Endothelial cell of umbilical vein (primary cell): ENCODE measurements at regions not wholly inside any gene's neighbourhood (a gene's known extent, or its start where the extent isn't known, plus 50 kb on each side); places are given as distances from the start of the nearest gene placed in this dataset.

Source experiments
- BruUV-seq: library from RNA; stranded (reverse); fragments of 400-500 nt; replicated peaks from 2 replicates; lab custom pipeline; 2021; lab: Mats Ljungman, UMichigan
- CTCF ChIA-PET: fragments of 300-600, 350-600 bp; sonication (Branson Sonifier 250); formaldehyde crosslinking; loops from one replicate; lab custom pipeline; 2021; ENCODE audit warnings: antibody characterized with exemption, inconsistent platforms; lab: Charles Lee
- POLR2A ChIA-PET: fragments of 300-600, 350-600 bp; sonication (Branson Sonifier 250); formaldehyde crosslinking; loops from one replicate; lab custom pipeline; 2021; ENCODE audit warnings: antibody characterized with exemption, inconsistent platforms; lab: Charles Lee
- DNase-seq: peaks from one replicate; pipeline ENCODE4 v3.0.0-alpha.2; 2011; ENCODE audit warnings: low read depth, low spot score
- FAIRE-seq: peaks from 2 replicates; lab custom pipeline; 2011; peaks lifted over from hg19 to GRCh38; lab: Jason Lieb, UNC
- H2AFZ ChIP-seq: 2 replicates; pipeline ENCODE4 v1.6.0; 2012; ENCODE audit warnings: low read depth, low read length, control low read depth, inconsistent platforms
- H3K27ac ChIP-seq: 2 replicates; pipeline ENCODE4 v1.5.1; 2011; ENCODE audit warnings: low read depth, mild to moderate bottlenecking, control low read depth, low read length, moderate library complexity; ENCODE audit not compliant: insufficient read depth
- H3K27me3 ChIP-seq, 2 experiments: 2 replicates each; pipeline versions ENCODE4 v1.6.0 to v1.6.1; 2011; ENCODE audit warnings: low read length in 2 of 2, mixed read lengths in 1 of 2; ENCODE audit not compliant: control insufficient read depth in 2 of 2, insufficient read depth in 2 of 2
- H3K36me3 ChIP-seq, 2 experiments: 2 replicates in 1 of 2; 3 replicates in 1 of 2; pipeline ENCODE4 v1.5.1; 2011; ENCODE audit warnings: low read length in 2 of 2, mild to moderate bottlenecking in 1 of 2, moderate library complexity in 1 of 2; ENCODE audit not compliant: control insufficient read depth in 2 of 2, insufficient read depth in 2 of 2; ENCODE audit errors: extremely low read depth in 1 of 2
- H3K4me1 ChIP-seq: 3 replicates; pipeline ENCODE4 v1.5.1; 2011; ENCODE audit warnings: mild to moderate bottlenecking, low read length; ENCODE audit not compliant: control insufficient read depth, insufficient read depth; ENCODE audit errors: extremely low read depth
- H3K4me2 ChIP-seq: 2 replicates; pipeline ENCODE4 v1.6.1; 2011; ENCODE audit warnings: low read length, control low read depth, mixed read lengths; ENCODE audit not compliant: insufficient read depth
- H3K4me3 ChIP-seq, 3 experiments: fragments of 200-600 bp in 1 of 3; sonication (generic), shearing (Covaris generic) in 1 of 3; replicated peaks in 1 of 3; 2 replicates each; pipeline ENCODE4 v1.5.1; 2011 to 2016; ENCODE audit warnings: control low read depth in 3 of 3, low read length in 3 of 3, mild to moderate bottlenecking in 2 of 3, inconsistent platforms in 1 of 3, low read depth in 1 of 3, moderate library complexity in 1 of 3; ENCODE audit not compliant: insufficient read depth in 1 of 3
- H3K79me2 ChIP-seq: 2 replicates; pipeline ENCODE4 v1.6.0; 2012; ENCODE audit warnings: low read length, inconsistent platforms; ENCODE audit not compliant: control insufficient read depth, insufficient read depth
- H3K9ac ChIP-seq: replicated peaks from 2 replicates; pipeline ENCODE3; 2011; ENCODE audit warnings: low read length, control low read depth; ENCODE audit not compliant: insufficient read depth; ENCODE audit errors: extremely low read depth
- H3K9me1 ChIP-seq: replicated peaks from 3 replicates; pipeline ENCODE4 v1.6.0; 2011; ENCODE audit warnings: mild to moderate bottlenecking, low read length; ENCODE audit not compliant: control insufficient read depth, insufficient read depth; ENCODE audit errors: extremely low read depth
- H3K9me3 ChIP-seq: replicated peaks from 2 replicates; pipeline ENCODE4 v1.5.1; 2012; ENCODE audit warnings: low read length, inconsistent platforms; ENCODE audit not compliant: control insufficient read depth, insufficient read depth
- H4K20me1 ChIP-seq: replicated peaks from 2 replicates; pipeline ENCODE3; 2011; ENCODE audit warnings: mild to moderate bottlenecking, low read length; ENCODE audit not compliant: control insufficient read depth, insufficient read depth; ENCODE audit errors: extremely low read depth
- EZH2 ChIP-seq: IDR thresholded peaks from 2 replicates; pipeline ENCODE4 v1.6.1; 2012; ENCODE audit warnings: borderline replicate concordance, low read depth, mild to moderate bottlenecking, moderate library complexity, low read length, inconsistent platforms; ENCODE audit not compliant: severe bottlenecking
- FOS ChIP-seq: IDR thresholded peaks from 2 replicates; pipeline ENCODE4 v1.6.1; 2011; ENCODE audit warnings: mild to moderate bottlenecking, low read length, moderate library complexity, borderline replicate concordance; ENCODE audit not compliant: insufficient read depth
- GATA2 ChIP-seq: IDR thresholded peaks from 2 replicates; pipeline ENCODE4 v1.7.0; 2011; ENCODE audit warnings: low read depth, mild to moderate bottlenecking, moderate library complexity, mixed read lengths, low read length; ENCODE audit not compliant: insufficient read length, insufficient read depth
- JUN ChIP-seq: IDR thresholded peaks from 2 replicates; pipeline ENCODE4 v1.6.1; 2011; ENCODE audit warnings: borderline replicate concordance, low read depth; ENCODE audit not compliant: insufficient read length, insufficient read depth
- MYC ChIP-seq: IDR thresholded peaks from one replicate; pipeline ENCODE4 v1.6.1; 2011; ENCODE audit warnings: mild to moderate bottlenecking, low read depth, low read length
- POLR2A ChIP-seq: IDR thresholded peaks from 2 replicates; pipeline ENCODE4 v1.6.1; 2012; ENCODE audit warnings: low read depth, mild to moderate bottlenecking, control low read depth, low read length
- POLR2AphosphoS5 ChIP-seq: IDR thresholded peaks from 2 replicates; pipeline ENCODE4 v1.6.1; 2012; ENCODE audit warnings: low read depth, mild to moderate bottlenecking, control low read depth, low read length, moderate library complexity; ENCODE audit not compliant: insufficient read depth
- dilution Hi-C: fragments of 300-500 bp; cut with MboI; formaldehyde crosslinking; loops from one replicate; pipeline ENCODE4 v1.15.0; 2019; ENCODE audit warnings: low sequenced_read_pairs; ENCODE audit not compliant: extremely low pct_ligation_motif_present
- intact Hi-C: fragments of 100-400 bp; cut with micrococcal nuclease; formaldehyde crosslinking; loops from one replicate; pipeline ENCODE4 v1.10.0; 2022
- TF ChIP-seq, protein P1 (sequence below): IDR thresholded peaks from 2 replicates; pipeline ENCODE4 v1.6.1; 2011; ENCODE audit not compliant: insufficient read depth, insufficient read length
- TF ChIP-seq, protein P2 (sequence below), 2 donors: IDR thresholded peaks; 1 replicate in 1 of 2; 2 replicates in 1 of 2; pipeline ENCODE4 v1.5.1; 2011; ENCODE audit warnings: low read length in 2 of 2, mild to moderate bottlenecking in 2 of 2, moderate library complexity in 2 of 2, control low read depth in 1 of 2, inconsistent platforms in 1 of 2, low read depth in 1 of 2; ENCODE audit not compliant: insufficient read depth in 1 of 2; ENCODE audit errors: extremely low read depth in 1 of 2

DNA sequence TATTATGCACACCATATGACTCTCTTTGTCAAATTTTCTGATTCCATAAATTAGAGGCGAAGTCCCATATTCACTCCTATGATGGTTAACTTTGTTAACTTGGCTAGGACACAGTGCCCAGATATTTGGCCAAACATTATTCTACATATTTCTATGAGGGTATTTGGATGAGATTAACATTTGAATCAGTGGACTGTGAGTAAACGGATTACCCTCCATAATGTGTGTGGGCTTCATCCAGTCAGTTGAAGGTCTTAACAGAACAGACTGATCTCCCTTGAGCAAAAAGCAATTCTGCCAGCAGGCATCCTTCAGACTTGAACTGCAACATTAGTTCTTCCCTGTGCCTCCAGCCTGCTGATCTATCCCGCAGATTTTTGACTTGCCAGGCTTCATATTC is 69.9 kb downstream of the FZD4 start:
- DNase-seq (no peak), FAIRE-seq (no peak)
- Histone ChIP-seq H3K9ac (no peak overlapping the region), H3K4me1 (no peaks in the 10 kb centered on the region), H3K9me3 (no peaks in the 10 kb centered on the region), H3K27ac (no peak overlapping the region), H3K4me3 (no peak overlapping the region), H4K20me1 (no peaks in the 10 kb centered on the region), H3K4me2 (no peak overlapping the region), H3K9me1 (no peaks in the 10 kb centered on the region), H3K27me3 (no peaks in the 10 kb centered on the region), H3K79me2 (no peaks in the 10 kb centered on the region), H2AFZ (no peak overlapping the region), H3K36me3 (peaks cover 0 to 1% of the 10 kb centered on the region in 2 experiments)
- dilution Hi-C loops, result no loop called here
- ChIA-PET CTCF (no interaction called here), POLR2A (no interaction called here)
- intact Hi-C loops, result no loop called here
- TF ChIP-seq MYC, result no peak
- no peak for TF ChIP-seq POLR2A
- TF ChIP-seq EZH2, result no peak
- no peak for TF ChIP-seq POLR2AphosphoS5
- TF ChIP-seq, protein P1, sequence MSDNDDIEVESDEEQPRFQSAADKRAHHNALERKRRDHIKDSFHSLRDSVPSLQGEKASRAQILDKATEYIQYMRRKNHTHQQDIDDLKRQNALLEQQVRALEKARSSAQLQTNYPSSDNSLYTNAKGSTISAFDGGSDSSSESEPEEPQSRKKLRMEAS, result no peak
- TF ChIP-seq FOS, result no peak
- TF ChIP-seq, protein P2, sequence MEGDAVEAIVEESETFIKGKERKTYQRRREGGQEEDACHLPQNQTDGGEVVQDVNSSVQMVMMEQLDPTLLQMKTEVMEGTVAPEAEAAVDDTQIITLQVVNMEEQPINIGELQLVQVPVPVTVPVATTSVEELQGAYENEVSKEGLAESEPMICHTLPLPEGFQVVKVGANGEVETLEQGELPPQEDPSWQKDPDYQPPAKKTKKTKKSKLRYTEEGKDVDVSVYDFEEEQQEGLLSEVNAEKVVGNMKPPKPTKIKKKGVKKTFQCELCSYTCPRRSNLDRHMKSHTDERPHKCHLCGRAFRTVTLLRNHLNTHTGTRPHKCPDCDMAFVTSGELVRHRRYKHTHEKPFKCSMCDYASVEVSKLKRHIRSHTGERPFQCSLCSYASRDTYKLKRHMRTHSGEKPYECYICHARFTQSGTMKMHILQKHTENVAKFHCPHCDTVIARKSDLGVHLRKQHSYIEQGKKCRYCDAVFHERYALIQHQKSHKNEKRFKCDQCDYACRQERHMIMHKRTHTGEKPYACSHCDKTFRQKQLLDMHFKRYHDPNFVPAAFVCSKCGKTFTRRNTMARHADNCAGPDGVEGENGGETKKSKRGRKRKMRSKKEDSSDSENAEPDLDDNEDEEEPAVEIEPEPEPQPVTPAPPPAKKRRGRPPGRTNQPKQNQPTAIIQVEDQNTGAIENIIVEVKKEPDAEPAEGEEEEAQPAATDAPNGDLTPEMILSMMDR (IDR thresholded peaks at IDR 0.05; ENCODE audit: extremely low read depth in 1 of 2, insufficient read depth in 1 of 2, low read depth in 1 of 2, low read length in 2 of 2), result no peak
- TF ChIP-seq GATA2, result no peak
- no peak for TF ChIP-seq JUN
- BruUV-seq, result no TSS peak
